ENCODE measurements at regions not wholly inside any gene's neighbourhood (a gene's known extent, or its start where the extent isn't known, plus 50 kb on each side); places are given as distances from the start of the nearest gene placed in this dataset.

DNA sequence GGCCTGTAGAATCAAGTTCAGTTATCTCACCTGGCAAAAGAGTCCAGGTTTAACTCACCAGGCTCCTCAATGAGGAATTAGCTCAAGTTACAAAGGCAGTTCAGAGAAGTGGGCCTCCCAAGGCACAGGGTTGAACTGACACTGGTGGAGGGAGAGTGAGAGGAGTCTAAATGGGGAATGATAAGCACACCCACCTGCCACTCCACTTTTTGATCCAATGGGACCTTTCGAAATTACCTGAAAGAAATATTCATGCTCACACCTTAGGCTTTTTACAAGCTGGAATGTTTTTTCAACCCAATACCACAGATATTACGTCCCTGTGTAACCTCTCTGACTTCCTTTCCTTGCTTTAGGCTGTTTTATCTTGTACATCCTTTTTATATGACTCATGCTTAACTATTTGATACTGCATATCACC, 642.7 kb upstream of the TENM4 start (continued):
- no peak for TF ChIP-seq EGR1 (IDR thresholded peaks at IDR 0.05; ENCODE audit: borderline replicate concordance, low read depth, low read length)
- TF ChIP-seq, protein P1, sequence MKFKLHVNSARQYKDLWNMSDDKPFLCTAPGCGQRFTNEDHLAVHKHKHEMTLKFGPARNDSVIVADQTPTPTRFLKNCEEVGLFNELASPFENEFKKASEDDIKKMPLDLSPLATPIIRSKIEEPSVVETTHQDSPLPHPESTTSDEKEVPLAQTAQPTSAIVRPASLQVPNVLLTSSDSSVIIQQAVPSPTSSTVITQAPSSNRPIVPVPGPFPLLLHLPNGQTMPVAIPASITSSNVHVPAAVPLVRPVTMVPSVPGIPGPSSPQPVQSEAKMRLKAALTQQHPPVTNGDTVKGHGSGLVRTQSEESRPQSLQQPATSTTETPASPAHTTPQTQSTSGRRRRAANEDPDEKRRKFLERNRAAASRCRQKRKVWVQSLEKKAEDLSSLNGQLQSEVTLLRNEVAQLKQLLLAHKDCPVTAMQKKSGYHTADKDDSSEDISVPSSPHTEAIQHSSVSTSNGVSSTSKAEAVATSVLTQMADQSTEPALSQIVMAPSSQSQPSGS (IDR thresholded peaks at IDR 0.05; ENCODE audit: low read length): no peak

Data from H1 (cell line).